ENCODE measurements at regions not wholly inside any gene's neighbourhood (a gene's known extent, or its start where the extent isn't known, plus 50 kb on each side); places are given as distances from the start of the nearest gene placed in this dataset.

DNA sequence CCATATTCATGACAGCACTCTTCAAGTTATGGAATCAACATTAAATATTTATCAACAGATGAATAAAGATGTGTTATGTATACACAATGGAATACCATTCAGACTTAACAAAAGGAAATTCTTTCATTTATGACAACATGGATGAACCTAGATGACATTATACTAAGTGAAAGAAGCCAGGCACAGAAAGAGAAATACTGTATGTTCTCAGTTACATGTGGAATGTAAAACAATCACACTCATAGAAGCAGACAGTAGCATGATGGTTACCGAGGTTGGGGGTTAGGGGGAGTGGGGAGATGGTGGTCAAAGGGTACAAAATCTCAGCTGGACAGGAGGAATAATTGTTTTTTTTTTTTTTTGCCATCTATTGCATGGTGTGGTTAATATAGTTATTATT is 431.9 kb downstream of the DMAC1 start:
- Histone ChIP-seq H3K9ac (ENCODE audit: low read depth in 1 of 2, low read length in 2 of 2) (no peak overlapping the region), H3K27ac (ENCODE audit: low read depth in 2 of 2, low read length in 2 of 2) (no peak overlapping the region), H3K27me3 (ENCODE audit: control insufficient read depth in 2 of 2, insufficient read depth in 2 of 2, low read length in 2 of 2) (no peaks in the 10 kb centered on the region), H3K4me3 (ENCODE audit: low read length in 2 of 2) (no peak overlapping the region), H3K9me3 (ENCODE audit: control insufficient read depth in 2 of 2, low read length in 2 of 2) (no peaks in the 10 kb centered on the region), H3K36me3 (ENCODE audit: control insufficient read depth in 2 of 2, insufficient read depth in 2 of 2, low read length in 2 of 2) (no peaks in the 10 kb centered on the region), H3K4me1 (ENCODE audit: control insufficient read depth in 2 of 2, insufficient read depth in 2 of 2, low read length in 2 of 2) (peaks cover 0 to 2% of the 10 kb centered on the region in 2 donors)

DNA sequence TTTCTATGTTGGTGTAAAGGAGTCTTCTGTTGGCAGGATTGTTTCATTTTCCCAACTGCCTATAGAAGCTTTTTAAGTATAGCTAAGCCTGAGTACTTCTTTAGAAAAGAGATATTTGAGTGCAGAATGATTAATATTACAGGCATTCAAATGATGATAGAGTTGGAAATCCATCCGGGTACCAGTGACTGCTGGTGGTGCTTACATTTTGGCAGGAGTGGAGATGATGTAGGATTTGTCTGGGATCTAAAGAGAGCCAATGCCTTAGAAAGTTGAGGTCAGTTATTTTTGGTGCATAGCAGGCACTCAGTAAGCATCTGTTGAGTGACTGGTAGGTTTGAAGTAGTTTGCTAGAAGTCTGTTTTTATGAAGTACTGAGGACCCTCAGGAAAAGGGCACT is 433.5 kb downstream of the DMAC1 start:
- no peaks in the 10 kb centered on the region for H3K27me3 ChIP-seq (ENCODE audit: control insufficient read depth in 2 of 2, insufficient read depth in 2 of 2, low read length in 2 of 2)
- H3K4me3 ChIP-seq (ENCODE audit: low read length in 2 of 2): no peak overlapping the region
- H3K27ac ChIP-seq (ENCODE audit: low read depth in 2 of 2, low read length in 2 of 2): no peak overlapping the region
- H3K4me1 ChIP-seq (ENCODE audit: control insufficient read depth in 2 of 2, insufficient read depth in 2 of 2, low read length in 2 of 2): peaks cover 0 to 2% of the 10 kb centered on the region in 2 donors
- no peaks in the 10 kb centered on the region for H3K36me3 ChIP-seq (ENCODE audit: control insufficient read depth in 2 of 2, insufficient read depth in 2 of 2, low read length in 2 of 2)
- H3K9me3 ChIP-seq (ENCODE audit: control insufficient read depth in 2 of 2, low read length in 2 of 2): no peaks in the 10 kb centered on the region
- no peak overlapping the region for H3K9ac ChIP-seq (ENCODE audit: low read depth in 1 of 2, low read length in 2 of 2)

DNA sequence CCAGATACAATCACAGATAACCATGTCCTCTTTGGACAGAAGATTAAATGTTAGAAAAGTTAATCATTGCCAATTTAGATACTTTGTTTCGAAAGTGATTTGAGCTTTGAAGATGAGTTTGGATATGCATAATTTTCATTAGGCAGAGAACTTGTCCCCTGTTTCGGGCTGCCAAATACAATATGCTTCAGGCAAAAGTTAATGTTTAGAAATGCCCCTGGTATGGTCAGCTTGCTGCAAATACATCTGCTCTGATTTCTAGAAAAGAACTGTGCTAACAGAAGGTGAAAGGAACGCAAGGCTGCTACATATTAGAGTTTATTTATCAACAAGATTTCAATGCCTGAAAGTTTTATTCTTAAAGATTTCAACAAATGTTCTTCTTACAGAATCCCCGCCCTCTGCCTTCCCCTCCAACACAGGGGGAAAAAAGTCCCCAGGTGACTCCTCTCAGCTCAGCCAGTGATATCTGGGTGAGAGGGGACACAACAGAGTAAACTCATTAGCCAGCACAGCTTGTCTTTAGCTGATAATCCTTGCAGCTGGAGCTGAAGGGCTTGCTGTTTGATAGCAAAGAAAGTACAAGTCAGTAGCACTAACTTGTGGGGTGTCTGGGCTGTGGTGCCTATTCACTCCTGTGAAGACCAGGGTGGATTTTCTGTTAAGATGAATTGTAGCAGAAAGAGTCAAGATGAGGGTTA is 435.7 kb downstream of the DMAC1 start:
- no peaks in the 10 kb centered on the region for H3K4me1 ChIP-seq (ENCODE audit: control insufficient read depth in 2 of 2, insufficient read depth in 2 of 2, low read length in 2 of 2)
- no peaks in the 10 kb centered on the region for H3K27me3 ChIP-seq (ENCODE audit: control insufficient read depth in 2 of 2, insufficient read depth in 2 of 2, low read length in 2 of 2)
- no peak overlapping the region for H3K9ac ChIP-seq (ENCODE audit: low read depth in 1 of 2, low read length in 2 of 2)
- H3K4me3 ChIP-seq (ENCODE audit: low read length in 2 of 2): no peak overlapping the region
- H3K36me3 ChIP-seq (ENCODE audit: control insufficient read depth in 2 of 2, insufficient read depth in 2 of 2, low read length in 2 of 2): no peaks in the 10 kb centered on the region
- H3K9me3 ChIP-seq (ENCODE audit: control insufficient read depth in 2 of 2, low read length in 2 of 2): no peaks in the 10 kb centered on the region
- H3K27ac ChIP-seq (ENCODE audit: low read depth in 2 of 2, low read length in 2 of 2): no peak overlapping the region

DNA sequence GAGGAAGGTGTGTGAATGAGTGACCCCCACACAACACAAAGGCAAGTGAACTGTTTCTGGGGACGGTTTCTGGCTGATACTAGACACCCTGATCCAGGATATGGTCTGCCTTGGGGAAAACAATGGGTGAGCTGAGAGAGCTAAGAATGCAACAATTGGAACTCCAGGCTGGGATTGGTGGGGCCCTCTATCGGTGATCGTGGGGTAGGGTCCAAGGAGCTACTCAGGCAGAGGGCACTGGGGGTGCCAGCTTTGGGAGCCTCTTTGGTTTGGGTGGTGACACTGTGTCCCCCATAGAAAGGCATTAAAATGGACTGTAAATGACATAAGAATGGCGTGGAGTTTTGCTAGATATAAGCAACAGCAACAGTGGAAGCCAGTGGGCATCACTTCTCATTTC is 439.1 kb downstream of the DMAC1 start:
- Histone ChIP-seq H3K4me1 (ENCODE audit: control insufficient read depth in 2 of 2, insufficient read depth in 2 of 2, low read length in 2 of 2) (no peaks in the 10 kb centered on the region), H3K9me3 (ENCODE audit: control insufficient read depth in 2 of 2, low read length in 2 of 2) (no peaks in the 10 kb centered on the region), H3K27ac (ENCODE audit: low read depth in 2 of 2, low read length in 2 of 2) (no peak overlapping the region), H3K27me3 (ENCODE audit: control insufficient read depth in 2 of 2, insufficient read depth in 2 of 2, low read length in 2 of 2) (peaks cover 0 to 3% of the 10 kb centered on the region in 2 donors), H3K9ac (ENCODE audit: low read depth in 1 of 2, low read length in 2 of 2) (no peak overlapping the region), H3K36me3 (ENCODE audit: control insufficient read depth in 2 of 2, insufficient read depth in 2 of 2, low read length in 2 of 2) (no peaks in the 10 kb centered on the region), H3K4me3 (ENCODE audit: low read length in 2 of 2) (no peak overlapping the region)

DNA sequence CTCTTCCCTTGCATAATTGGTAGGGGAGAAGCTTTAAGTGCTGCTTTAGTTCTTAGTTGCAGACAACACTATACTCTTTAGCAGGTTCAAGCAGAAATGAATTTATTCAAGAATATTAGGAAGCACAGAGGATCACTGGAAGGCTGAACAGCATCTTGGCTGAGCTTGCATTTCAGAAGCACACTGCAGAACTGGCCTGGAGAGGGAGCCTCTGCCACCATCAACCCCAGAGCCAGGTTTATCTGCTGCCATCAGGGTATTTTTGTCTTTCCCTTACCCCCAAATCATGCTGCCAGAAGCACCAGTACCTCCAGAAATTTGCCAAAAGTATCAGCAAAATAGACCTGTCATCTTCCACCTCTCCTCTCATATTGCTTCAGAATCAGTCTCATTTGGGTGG is 440.7 kb downstream of the DMAC1 start:
- H3K9ac ChIP-seq (ENCODE audit: low read depth in 1 of 2, low read length in 2 of 2): no peak overlapping the region
- no peak overlapping the region for H3K27ac ChIP-seq (ENCODE audit: low read depth in 2 of 2, low read length in 2 of 2)
- no peaks in the 10 kb centered on the region for H3K9me3 ChIP-seq (ENCODE audit: control insufficient read depth in 2 of 2, low read length in 2 of 2)
- H3K36me3 ChIP-seq (ENCODE audit: control insufficient read depth in 2 of 2, insufficient read depth in 2 of 2, low read length in 2 of 2): no peaks in the 10 kb centered on the region
- H3K4me3 ChIP-seq (ENCODE audit: low read length in 2 of 2): no peak overlapping the region
- peaks cover 0 to 3% of the 10 kb centered on the region in 2 donors for H3K27me3 ChIP-seq (ENCODE audit: control insufficient read depth in 2 of 2, insufficient read depth in 2 of 2, low read length in 2 of 2)
- H3K4me1 ChIP-seq (ENCODE audit: control insufficient read depth in 2 of 2, insufficient read depth in 2 of 2, low read length in 2 of 2): no peaks in the 10 kb centered on the region

DNA sequence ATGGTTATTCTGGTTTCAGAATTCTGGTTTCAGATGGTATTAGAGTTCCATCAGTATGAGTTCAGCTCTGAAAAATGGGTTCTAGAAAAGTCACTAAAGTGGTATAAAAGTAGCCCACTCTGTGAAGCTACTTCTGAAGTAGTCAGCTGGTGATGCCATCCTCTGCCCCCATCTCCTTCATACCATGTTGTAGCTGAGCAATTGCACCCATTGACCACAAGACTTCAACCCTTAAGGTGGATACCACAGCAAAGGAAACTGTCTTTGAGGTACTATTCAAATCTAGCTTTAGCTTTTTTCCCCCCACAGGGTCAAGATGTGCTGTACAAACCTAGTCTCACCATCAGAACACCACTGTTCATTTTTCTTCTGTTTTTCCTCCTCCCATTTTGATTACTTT is 444.9 kb downstream of the DMAC1 start:
- Histone ChIP-seq H3K9me3 (ENCODE audit: control insufficient read depth in 2 of 2, low read length in 2 of 2) (no peaks in the 10 kb centered on the region), H3K4me3 (ENCODE audit: low read length in 2 of 2) (no peak overlapping the region), H3K4me1 (ENCODE audit: control insufficient read depth in 2 of 2, insufficient read depth in 2 of 2, low read length in 2 of 2) (no peaks in the 10 kb centered on the region), H3K36me3 (ENCODE audit: control insufficient read depth in 2 of 2, insufficient read depth in 2 of 2, low read length in 2 of 2) (no peaks in the 10 kb centered on the region), H3K27me3 (ENCODE audit: control insufficient read depth in 2 of 2, insufficient read depth in 2 of 2, low read length in 2 of 2) (peaks cover 0 to 3% of the 10 kb centered on the region in 2 donors), H3K9ac (ENCODE audit: low read depth in 1 of 2, low read length in 2 of 2) (no peak overlapping the region), H3K27ac (ENCODE audit: low read depth in 2 of 2, low read length in 2 of 2) (no peak overlapping the region)

DNA sequence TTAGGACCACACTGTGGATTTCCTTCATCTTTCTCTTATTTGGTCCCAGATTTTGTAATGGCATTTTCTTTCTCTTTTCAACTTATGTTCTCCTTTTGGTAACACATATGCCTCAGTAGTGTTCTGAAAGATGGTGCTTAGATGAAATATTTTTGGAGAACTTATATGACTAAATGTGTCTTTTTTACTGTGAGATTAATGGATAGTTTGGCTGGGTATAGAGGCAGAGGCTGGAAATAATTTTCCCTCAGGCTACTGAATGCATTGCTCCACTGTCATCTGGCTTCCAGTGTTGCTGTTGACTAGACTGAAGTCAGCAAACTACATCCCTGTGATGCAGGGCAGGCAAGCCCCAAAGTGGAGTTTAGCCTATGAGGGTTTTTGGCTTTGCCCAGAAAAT is 450.9 kb downstream of the DMAC1 start:
- H3K27me3 ChIP-seq (ENCODE audit: control insufficient read depth in 2 of 2, insufficient read depth in 2 of 2, low read length in 2 of 2): no peaks in the 10 kb centered on the region
- no peaks in the 10 kb centered on the region for H3K4me1 ChIP-seq (ENCODE audit: control insufficient read depth in 2 of 2, insufficient read depth in 2 of 2, low read length in 2 of 2)
- no peaks in the 10 kb centered on the region for H3K36me3 ChIP-seq (ENCODE audit: control insufficient read depth in 2 of 2, insufficient read depth in 2 of 2, low read length in 2 of 2)
- no peak overlapping the region for H3K27ac ChIP-seq (ENCODE audit: low read depth in 2 of 2, low read length in 2 of 2)
- H3K4me3 ChIP-seq (ENCODE audit: low read length in 2 of 2): no peak overlapping the region
- H3K9me3 ChIP-seq (ENCODE audit: control insufficient read depth in 2 of 2, low read length in 2 of 2): peaks cover 0 to 3% of the 10 kb centered on the region in 2 donors
- H3K9ac ChIP-seq (ENCODE audit: low read depth in 1 of 2, low read length in 2 of 2): no peak overlapping the region

DNA sequence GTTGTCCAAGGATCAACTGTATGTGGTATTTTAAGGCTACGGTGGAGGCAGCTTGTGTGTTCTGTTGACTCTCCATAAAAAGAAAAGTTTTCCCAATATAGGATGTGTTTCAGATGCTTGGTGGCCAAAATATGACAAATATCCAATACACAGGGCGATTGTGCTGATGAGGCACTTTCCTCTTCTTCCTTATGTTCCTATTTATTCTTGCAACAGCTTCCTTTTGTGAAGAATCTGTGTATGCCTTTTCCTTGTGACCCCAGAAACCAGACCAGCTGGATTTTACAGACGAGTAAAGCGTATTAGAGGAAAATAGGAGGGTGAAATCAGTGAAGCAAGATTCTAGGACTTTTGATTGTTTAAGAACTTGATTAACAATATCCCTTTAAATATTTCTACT is 452.0 kb downstream of the DMAC1 start:
- H3K4me3 ChIP-seq (ENCODE audit: low read length in 2 of 2): no peak overlapping the region
- no peaks in the 10 kb centered on the region for H3K4me1 ChIP-seq (ENCODE audit: control insufficient read depth in 2 of 2, insufficient read depth in 2 of 2, low read length in 2 of 2)
- peaks cover 0 to 3% of the 10 kb centered on the region in 2 donors for H3K9me3 ChIP-seq (ENCODE audit: control insufficient read depth in 2 of 2, low read length in 2 of 2)
- no peaks in the 10 kb centered on the region for H3K27me3 ChIP-seq (ENCODE audit: control insufficient read depth in 2 of 2, insufficient read depth in 2 of 2, low read length in 2 of 2)
- no peak overlapping the region for H3K9ac ChIP-seq (ENCODE audit: low read depth in 1 of 2, low read length in 2 of 2)
- H3K27ac ChIP-seq (ENCODE audit: low read depth in 2 of 2, low read length in 2 of 2): no peak overlapping the region
- H3K36me3 ChIP-seq (ENCODE audit: control insufficient read depth in 2 of 2, insufficient read depth in 2 of 2, low read length in 2 of 2): no peaks in the 10 kb centered on the region

DNA sequence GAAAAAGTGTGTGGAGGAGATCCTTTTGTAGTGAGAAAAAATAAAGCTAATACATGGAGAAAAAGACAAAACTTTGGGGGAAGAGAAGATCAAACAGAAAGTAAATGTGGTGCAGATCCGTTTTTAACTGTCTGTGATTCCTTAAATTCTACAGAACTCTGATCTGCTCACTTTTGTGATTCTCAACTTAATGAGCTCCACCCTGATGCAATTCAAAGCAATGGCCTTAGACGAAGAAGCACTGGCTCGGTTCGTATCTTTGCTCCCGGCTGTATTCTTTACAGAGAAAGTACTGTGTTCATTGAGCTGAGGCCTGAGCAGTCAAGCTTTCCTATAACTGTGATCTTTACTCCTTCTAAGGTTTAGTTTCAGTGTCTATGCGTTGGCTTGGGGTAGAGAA is 453.4 kb downstream of the DMAC1 start:
- no peaks in the 10 kb centered on the region for H3K4me1 ChIP-seq (ENCODE audit: control insufficient read depth in 2 of 2, insufficient read depth in 2 of 2, low read length in 2 of 2)
- H3K36me3 ChIP-seq (ENCODE audit: control insufficient read depth in 2 of 2, insufficient read depth in 2 of 2, low read length in 2 of 2): no peaks in the 10 kb centered on the region
- no peak overlapping the region for H3K9ac ChIP-seq (ENCODE audit: low read depth in 1 of 2, low read length in 2 of 2)
- H3K4me3 ChIP-seq (ENCODE audit: low read length in 2 of 2): no peak overlapping the region
- peaks cover 0 to 3% of the 10 kb centered on the region in 2 donors for H3K9me3 ChIP-seq (ENCODE audit: control insufficient read depth in 2 of 2, low read length in 2 of 2)
- no peak overlapping the region for H3K27ac ChIP-seq (ENCODE audit: low read depth in 2 of 2, low read length in 2 of 2)
- H3K27me3 ChIP-seq (ENCODE audit: control insufficient read depth in 2 of 2, insufficient read depth in 2 of 2, low read length in 2 of 2): no peaks in the 10 kb centered on the region

DNA sequence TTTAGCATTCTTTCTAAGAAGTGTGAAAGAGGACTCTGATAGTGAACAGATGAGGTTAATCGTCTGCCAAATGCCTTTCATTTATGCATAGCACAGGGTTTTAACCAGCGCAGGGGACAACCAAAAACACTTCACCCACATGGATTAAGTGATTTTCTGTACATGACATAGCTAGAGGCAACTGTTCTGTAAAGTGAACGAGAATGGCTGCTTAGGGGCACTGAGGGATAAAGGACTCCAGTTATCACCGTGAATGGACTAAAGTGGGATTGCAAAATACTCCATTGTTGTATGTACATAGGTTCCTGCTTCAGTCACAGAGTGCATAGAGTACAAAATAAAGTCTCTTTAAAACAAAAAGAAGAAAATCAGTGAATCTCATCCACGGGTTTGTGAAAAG is 456.8 kb downstream of the DMAC1 start:
- H3K4me1 ChIP-seq (ENCODE audit: control insufficient read depth in 2 of 2, insufficient read depth in 2 of 2, low read length in 2 of 2): no peaks in the 10 kb centered on the region
- H3K4me3 ChIP-seq (ENCODE audit: low read length in 2 of 2): no peak overlapping the region
- no peaks in the 10 kb centered on the region for H3K9me3 ChIP-seq (ENCODE audit: control insufficient read depth in 2 of 2, low read length in 2 of 2)
- H3K27ac ChIP-seq (ENCODE audit: low read depth in 2 of 2, low read length in 2 of 2): no peak overlapping the region
- H3K36me3 ChIP-seq (ENCODE audit: control insufficient read depth in 2 of 2, insufficient read depth in 2 of 2, low read length in 2 of 2): no peaks in the 10 kb centered on the region
- no peak overlapping the region for H3K9ac ChIP-seq (ENCODE audit: low read depth in 1 of 2, low read length in 2 of 2)
- no peaks in the 10 kb centered on the region for H3K27me3 ChIP-seq (ENCODE audit: control insufficient read depth in 2 of 2, insufficient read depth in 2 of 2, low read length in 2 of 2)

DNA sequence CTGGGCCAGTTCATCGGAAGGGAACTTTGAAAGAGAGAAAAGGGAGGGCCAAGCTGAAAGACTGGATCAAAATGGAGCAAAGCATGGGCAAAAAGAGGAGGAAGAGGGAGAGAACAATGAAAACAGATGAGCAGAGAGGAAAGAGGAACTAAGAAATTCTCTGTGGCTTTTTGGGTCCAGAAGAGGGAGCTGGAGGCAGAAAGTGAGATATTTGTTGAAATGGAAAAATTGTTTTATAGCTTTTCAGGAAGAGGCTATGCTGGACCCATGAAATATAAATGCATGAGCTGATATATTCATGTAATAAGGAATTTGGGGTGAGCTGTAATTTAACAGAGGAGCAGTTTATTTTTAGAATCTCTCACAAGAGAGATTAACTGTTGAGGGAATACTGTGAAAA is 457.3 kb downstream of the DMAC1 start:
- no peaks in the 10 kb centered on the region for H3K4me1 ChIP-seq (ENCODE audit: control insufficient read depth in 2 of 2, insufficient read depth in 2 of 2, low read length in 2 of 2)
- no peaks in the 10 kb centered on the region for H3K36me3 ChIP-seq (ENCODE audit: control insufficient read depth in 2 of 2, insufficient read depth in 2 of 2, low read length in 2 of 2)
- no peak overlapping the region for H3K27ac ChIP-seq (ENCODE audit: low read depth in 2 of 2, low read length in 2 of 2)
- no peak overlapping the region for H3K4me3 ChIP-seq (ENCODE audit: low read length in 2 of 2)
- H3K27me3 ChIP-seq (ENCODE audit: control insufficient read depth in 2 of 2, insufficient read depth in 2 of 2, low read length in 2 of 2): no peaks in the 10 kb centered on the region
- H3K9me3 ChIP-seq (ENCODE audit: control insufficient read depth in 2 of 2, low read length in 2 of 2): no peaks in the 10 kb centered on the region
- H3K9ac ChIP-seq (ENCODE audit: low read depth in 1 of 2, low read length in 2 of 2): no peak overlapping the region

Measured in mucosa of rectum (tissue), 2 donors.